ENCODE measurements at regions not wholly inside any gene's neighbourhood (a gene's known extent, or its start where the extent isn't known, plus 50 kb on each side); places are given as distances from the start of the nearest gene placed in this dataset.

DNA sequence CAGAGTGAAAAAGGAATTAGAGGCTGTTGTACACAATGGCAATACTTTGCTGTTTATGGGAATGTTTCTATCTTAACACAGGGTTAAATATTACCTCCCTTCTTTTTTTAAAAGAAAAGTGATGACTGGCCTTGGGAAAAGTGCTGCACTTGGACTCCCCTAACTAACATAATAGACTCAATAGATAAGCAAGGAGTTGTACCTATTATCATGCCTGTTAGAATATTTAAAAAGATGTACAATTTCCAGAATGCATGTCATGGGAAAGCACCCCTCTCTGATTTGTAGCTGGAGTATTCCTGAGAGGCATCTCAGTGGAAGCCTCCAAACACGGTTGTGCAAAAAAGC, 79.3 kb upstream of the GPC6 start:
- WGBS (ENCODE audit: missing lambda C conversion rate) = 27% methylated on average over 1 of the region's 1 CpG
- ChIA-PET CTCF (no interaction called here), POLR2A (no interaction called here)
- DNase-seq (ENCODE audit: low read depth in 1 of 2, low spot score in 1 of 2) = no peak
- FAIRE-seq = no peak
- H3K4me2 ChIP-seq = no peak overlapping the region
- ATAC-seq = no peak
- no peaks in the 10 kb centered on the region for H3K9me3 ChIP-seq
- no peak overlapping the region for H3K27ac ChIP-seq
- no peaks in the 10 kb centered on the region for H3K4me1 ChIP-seq
- no peak overlapping the region for H3K4me3 ChIP-seq
- TF ChIP-seq, protein P1, sequence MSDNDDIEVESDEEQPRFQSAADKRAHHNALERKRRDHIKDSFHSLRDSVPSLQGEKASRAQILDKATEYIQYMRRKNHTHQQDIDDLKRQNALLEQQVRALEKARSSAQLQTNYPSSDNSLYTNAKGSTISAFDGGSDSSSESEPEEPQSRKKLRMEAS (IDR thresholded peaks at IDR 0.05) = no peak
- TF ChIP-seq, protein P2, sequence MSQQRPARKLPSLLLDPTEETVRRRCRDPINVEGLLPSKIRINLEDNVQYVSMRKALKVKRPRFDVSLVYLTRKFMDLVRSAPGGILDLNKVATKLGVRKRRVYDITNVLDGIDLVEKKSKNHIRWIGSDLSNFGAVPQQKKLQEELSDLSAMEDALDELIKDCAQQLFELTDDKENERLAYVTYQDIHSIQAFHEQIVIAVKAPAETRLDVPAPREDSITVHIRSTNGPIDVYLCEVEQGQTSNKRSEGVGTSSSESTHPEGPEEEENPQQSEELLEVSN (IDR thresholded peaks at IDR 0.05; ENCODE audit: borderline replicate concordance, low read depth) = no peak
- TF ChIP-seq RCOR1 (IDR thresholded peaks at IDR 0.05; ENCODE audit: low read depth, low read length) (no peak), MAFK (IDR thresholded peaks at IDR 0.05; ENCODE audit: partially characterized antibody) (no peak), BHLHE40 (IDR thresholded peaks at IDR 0.05; ENCODE audit: low read depth, low read length) (no peak)
- TF ChIP-seq, protein P3, sequence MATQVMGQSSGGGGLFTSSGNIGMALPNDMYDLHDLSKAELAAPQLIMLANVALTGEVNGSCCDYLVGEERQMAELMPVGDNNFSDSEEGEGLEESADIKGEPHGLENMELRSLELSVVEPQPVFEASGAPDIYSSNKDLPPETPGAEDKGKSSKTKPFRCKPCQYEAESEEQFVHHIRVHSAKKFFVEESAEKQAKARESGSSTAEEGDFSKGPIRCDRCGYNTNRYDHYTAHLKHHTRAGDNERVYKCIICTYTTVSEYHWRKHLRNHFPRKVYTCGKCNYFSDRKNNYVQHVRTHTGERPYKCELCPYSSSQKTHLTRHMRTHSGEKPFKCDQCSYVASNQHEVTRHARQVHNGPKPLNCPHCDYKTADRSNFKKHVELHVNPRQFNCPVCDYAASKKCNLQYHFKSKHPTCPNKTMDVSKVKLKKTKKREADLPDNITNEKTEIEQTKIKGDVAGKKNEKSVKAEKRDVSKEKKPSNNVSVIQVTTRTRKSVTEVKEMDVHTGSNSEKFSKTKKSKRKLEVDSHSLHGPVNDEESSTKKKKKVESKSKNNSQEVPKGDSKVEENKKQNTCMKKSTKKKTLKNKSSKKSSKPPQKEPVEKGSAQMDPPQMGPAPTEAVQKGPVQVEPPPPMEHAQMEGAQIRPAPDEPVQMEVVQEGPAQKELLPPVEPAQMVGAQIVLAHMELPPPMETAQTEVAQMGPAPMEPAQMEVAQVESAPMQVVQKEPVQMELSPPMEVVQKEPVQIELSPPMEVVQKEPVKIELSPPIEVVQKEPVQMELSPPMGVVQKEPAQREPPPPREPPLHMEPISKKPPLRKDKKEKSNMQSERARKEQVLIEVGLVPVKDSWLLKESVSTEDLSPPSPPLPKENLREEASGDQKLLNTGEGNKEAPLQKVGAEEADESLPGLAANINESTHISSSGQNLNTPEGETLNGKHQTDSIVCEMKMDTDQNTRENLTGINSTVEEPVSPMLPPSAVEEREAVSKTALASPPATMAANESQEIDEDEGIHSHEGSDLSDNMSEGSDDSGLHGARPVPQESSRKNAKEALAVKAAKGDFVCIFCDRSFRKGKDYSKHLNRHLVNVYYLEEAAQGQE (IDR thresholded peaks at IDR 0.05) = no peak
- TF ChIP-seq, protein P4, sequence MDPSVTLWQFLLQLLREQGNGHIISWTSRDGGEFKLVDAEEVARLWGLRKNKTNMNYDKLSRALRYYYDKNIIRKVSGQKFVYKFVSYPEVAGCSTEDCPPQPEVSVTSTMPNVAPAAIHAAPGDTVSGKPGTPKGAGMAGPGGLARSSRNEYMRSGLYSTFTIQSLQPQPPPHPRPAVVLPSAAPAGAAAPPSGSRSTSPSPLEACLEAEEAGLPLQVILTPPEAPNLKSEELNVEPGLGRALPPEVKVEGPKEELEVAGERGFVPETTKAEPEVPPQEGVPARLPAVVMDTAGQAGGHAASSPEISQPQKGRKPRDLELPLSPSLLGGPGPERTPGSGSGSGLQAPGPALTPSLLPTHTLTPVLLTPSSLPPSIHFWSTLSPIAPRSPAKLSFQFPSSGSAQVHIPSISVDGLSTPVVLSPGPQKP (IDR thresholded peaks at IDR 0.05; ENCODE audit: low read depth, low read length) = no peak

DNA sequence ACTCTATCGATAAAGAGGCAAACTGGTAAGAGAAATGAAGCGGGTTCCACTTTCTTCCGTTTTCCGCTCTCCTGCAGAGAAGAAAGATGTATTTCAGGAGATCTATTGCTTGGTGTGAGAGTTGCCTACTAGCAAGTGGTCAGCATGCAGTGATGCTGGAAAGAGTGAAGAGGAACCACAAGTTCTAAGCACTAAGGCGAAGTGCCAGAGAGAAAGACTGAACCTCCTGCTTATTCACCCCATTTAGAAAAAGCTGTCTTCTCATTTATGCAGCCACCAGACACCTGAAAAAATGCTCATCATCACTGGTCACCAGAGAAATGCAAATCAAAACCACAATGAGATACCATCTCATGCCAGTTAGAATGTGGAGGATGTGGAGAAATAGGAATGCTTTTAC, 78.7 kb upstream of the GPC6 start:
- no peak overlapping the region for H3K27ac ChIP-seq
- FAIRE-seq (no peak), ATAC-seq (no peak), DNase-seq (ENCODE audit: low read depth in 1 of 2, low spot score in 1 of 2) (no peak)
- no peaks in the 10 kb centered on the region for H3K9me3 ChIP-seq
- POLR2A ChIA-PET = no interaction called here
- CTCF ChIA-PET = no interaction called here
- H3K4me2 ChIP-seq = no peak overlapping the region
- WGBS (ENCODE audit: missing lambda C conversion rate) = 65% methylated on average over 5 of the region's 5 CpGs
- no peak overlapping the region for H3K4me3 ChIP-seq
- no peak for TF ChIP-seq SMC3 (IDR thresholded peaks at IDR 0.05)
- TF ChIP-seq SREBF2 (IDR thresholded peaks at IDR 0.05) = no peak
- no peak for TF ChIP-seq EHF (CRISPR knock-in tag; IDR thresholded peaks at IDR 0.05)
- no peak for TF ChIP-seq EP300 (IDR thresholded peaks at IDR 0.05)
- no peak for TF ChIP-seq MYC (IDR thresholded peaks at IDR 0.05; ENCODE audit: borderline replicate concordance, low read length)
- TF ChIP-seq CBX2 (IDR thresholded peaks at IDR 0.05; ENCODE audit: borderline replicate concordance, low read depth) = no peak
- TF ChIP-seq, protein P5, sequence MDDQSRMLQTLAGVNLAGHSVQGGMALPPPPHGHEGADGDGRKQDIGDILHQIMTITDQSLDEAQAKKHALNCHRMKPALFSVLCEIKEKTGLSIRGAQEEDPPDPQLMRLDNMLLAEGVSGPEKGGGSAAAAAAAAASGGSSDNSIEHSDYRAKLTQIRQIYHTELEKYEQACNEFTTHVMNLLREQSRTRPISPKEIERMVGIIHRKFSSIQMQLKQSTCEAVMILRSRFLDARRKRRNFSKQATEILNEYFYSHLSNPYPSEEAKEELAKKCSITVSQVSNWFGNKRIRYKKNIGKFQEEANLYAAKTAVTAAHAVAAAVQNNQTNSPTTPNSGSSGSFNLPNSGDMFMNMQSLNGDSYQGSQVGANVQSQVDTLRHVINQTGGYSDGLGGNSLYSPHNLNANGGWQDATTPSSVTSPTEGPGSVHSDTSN (IDR thresholded peaks at IDR 0.05) = no peak
- no peak for TF ChIP-seq NFE2L2 (conservative IDR thresholded peaks at IDR 0.05; ENCODE audit: low read length)
- no peak for TF ChIP-seq RARB (CRISPR knock-in tag; IDR thresholded peaks at IDR 0.05)
- TF ChIP-seq HOXA7 (CRISPR knock-in tag; IDR thresholded peaks at IDR 0.05) = no peak
- no peak for TF ChIP-seq HEYL (CRISPR knock-in tag; IDR thresholded peaks at IDR 0.05)
- no peak for TF ChIP-seq ZSCAN20 (CRISPR knock-in tag; IDR thresholded peaks at IDR 0.05)
- no peak for TF ChIP-seq ZC3H11A (IDR thresholded peaks at IDR 0.05)
- no peak for TF ChIP-seq JUNB (IDR thresholded peaks at IDR 0.05)
- no peak for TF ChIP-seq BHLHE40 (IDR thresholded peaks at IDR 0.05; ENCODE audit: low read depth, low read length)
- no peaks in the 10 kb centered on the region for H3K4me1 ChIP-seq

Measured in A549 (cell line).